T-cell (primary cell): ENCODE measurements at regions not wholly inside any gene's neighbourhood (a gene's known extent, or its start where the extent isn't known, plus 50 kb on each side); places are given as distances from the start of the nearest gene placed in this dataset.
"Not testable (repeated sequence)": the region's sequence is repeated elsewhere in the genome, so short reads cannot be mapped to it uniquely, and the experiment has no call there.

Experiments used
- ATAC-seq, 4 experiments: fragments of 200-7000 bp in 3 of 4; fragments of 150-1000 bp in 1 of 4; cut with Tn5 transposase; replicated peaks in 1 of 4; 1 replicate in 3 of 4; 2 replicates in 1 of 4; pipeline ENCODE4 v1.10.0; 2021; ENCODE audit warnings: moderate library complexity in 3 of 4, mild to moderate bottlenecking in 2 of 4, moderate number of reproducible peaks in 1 of 4
- CTCF ChIA-PET, 2 donors: fragments of 300-600 bp; sonication (Branson Sonifier 250); formaldehyde crosslinking; loops; one replicate each; lab custom pipeline; 2022; ENCODE audit warnings: antibody characterized with exemption in 2 of 2; lab: Charles Lee
- POLR2A ChIA-PET, 2 donors: fragments of 300-600 bp; sonication (Branson Sonifier 250); formaldehyde crosslinking; loops; one replicate each; lab custom pipeline; 2022; ENCODE audit warnings: antibody characterized with exemption in 2 of 2; lab: Charles Lee
- DNase-seq, 35 experiments: peaks; one replicate each; pipeline versions ENCODE4 v3.0.0 to v3.0.0-alpha.2; 2013 to 2023
- H3K27ac ChIP-seq: one replicate; pipeline ENCODE4 v1.5.1; 2013; ENCODE audit warnings: low read length
- H3K27me3 ChIP-seq, 2 experiments: replicated peaks in 1 of 2; 1 replicate in 1 of 2; 2 replicates in 1 of 2; pipeline versions ENCODE4 v1.6.1 to v1.7.0; 2013; ENCODE audit warnings: low read length in 1 of 2, mixed read lengths in 1 of 2; ENCODE audit not compliant: control insufficient read depth in 2 of 2, insufficient read depth in 2 of 2; ENCODE audit errors: extremely low read depth in 1 of 2
- H3K36me3 ChIP-seq, 2 donors: 1 replicate in 1 of 2; 2 replicates in 1 of 2; pipeline versions ENCODE4 v1.6.1 to v1.7.0; 2013; ENCODE audit warnings: low read length in 1 of 2; ENCODE audit not compliant: control insufficient read depth in 2 of 2, insufficient read depth in 1 of 2; ENCODE audit errors: extremely low read depth in 1 of 2
- H3K4me1 ChIP-seq, 2 experiments: 1 replicate in 1 of 2; 2 replicates in 1 of 2; pipeline versions ENCODE4 v1.6.1 to v1.7.0; 2013; ENCODE audit warnings: low read length in 2 of 2, mixed read lengths in 1 of 2; ENCODE audit not compliant: insufficient read depth in 2 of 2, control insufficient read depth in 1 of 2; ENCODE audit errors: extremely low read depth in 1 of 2
- H3K4me3 ChIP-seq, 2 donors: 1 replicate in 1 of 2; 2 replicates in 1 of 2; pipeline versions ENCODE4 v1.5.1 to v1.7.0; 2013; ENCODE audit warnings: mild to moderate bottlenecking in 2 of 2, low read length in 1 of 2, moderate library complexity in 1 of 2; ENCODE audit not compliant: control insufficient read depth in 1 of 2; ENCODE audit errors: extremely low read depth in 1 of 2
- H3K9me3 ChIP-seq: 2 replicates; pipeline ENCODE4 v1.7.0; 2013
- H3K27ac Mint-ChIP-seq, 2 donors: one replicate each; pipeline ENCODE4 v1.8.0; 2020 to 2021; ENCODE audit warnings: mild to moderate bottlenecking in 2 of 2, mixed read lengths in 2 of 2
- H3K27me3 Mint-ChIP-seq, 2 donors: one replicate each; pipeline ENCODE4 v1.8.0; 2021 to 2022; ENCODE audit warnings: mixed read lengths in 2 of 2
- H3K36me3 Mint-ChIP-seq: one replicate; pipeline ENCODE4 v1.8.0; 2021; ENCODE audit warnings: mixed read lengths
- H3K4me1 Mint-ChIP-seq, 3 donors: one replicate each; pipeline ENCODE4 v1.8.0; 2020 to 2022; ENCODE audit warnings: mixed read lengths in 3 of 3, mild to moderate bottlenecking in 1 of 3
- H3K4me3 Mint-ChIP-seq, 3 donors: one replicate each; pipeline ENCODE4 v1.8.0; 2020 to 2022; ENCODE audit warnings: mild to moderate bottlenecking in 3 of 3, mixed read lengths in 3 of 3, moderate library complexity in 3 of 3
- H3K9me3 Mint-ChIP-seq, 3 donors: one replicate each; pipeline ENCODE4 v1.8.0; 2020 to 2022; ENCODE audit warnings: mixed read lengths in 3 of 3
- WGBS: methylation state at CpG from one replicate; pipeline ENCODE4 v1.1.5; 2013; ENCODE audit warnings: missing lambda C conversion rate; ENCODE audit not compliant: insufficient coverage; 5-methylcytosine and 5-hydroxymethylcytosine counted together

GRCh38 chr7:55307123-55307916, 57.8 kb upstream of the LANCL2 start:
- Mint-ChIP-seq H3K9me3 (no peaks in the 10 kb centered on the region), H3K4me3 (no peak overlapping the region), H3K4me1 (peaks cover 16 to 29% (median 17%) of the 10 kb centered on the region in 3 donors), H3K27me3 (peaks cover 5 to 8% of the 10 kb centered on the region in 2 donors), H3K36me3 (no peaks in the 10 kb centered on the region), H3K27ac (peak overlapping the region in 1 of 2 donors; percentile 37)
- POLR2A ChIA-PET = no interaction called here
- 94% methylated on average over 2 of the region's 4 CpGs for WGBS
- no peak for DNase-seq
- Histone ChIP-seq H3K4me3 (no peak overlapping the region), H3K27ac (no peak overlapping the region), H3K4me1 (peaks cover 0 to 43% of the 10 kb centered on the region in 2 experiments), H3K9me3 (no peaks in the 10 kb centered on the region), H3K36me3 (no peaks in the 10 kb centered on the region), H3K27me3 (no peaks in the 10 kb centered on the region)
- no peak for ATAC-seq
- CTCF ChIA-PET = no interaction called here

- H3K27me3 Mint-ChIP-seq = peaks cover 3 to 5% of the 10 kb centered on the region in 2 donors
- H3K27ac ChIP-seq = peak overlapping the region; percentile 78
- no peaks in the 10 kb centered on the region for H3K9me3 Mint-ChIP-seq
- H3K4me3 Mint-ChIP-seq = no peak overlapping the region
- peaks cover 16 to 32% (median 17%) of the 10 kb centered on the region in 3 donors for H3K4me1 Mint-ChIP-seq
- 100% methylated on average over 3 of the region's 3 CpGs for WGBS
- CTCF ChIA-PET = interaction anchor here (0.6 to 2.3 kb wide), 9 partner anchors 9 to 1970 kb away, joined by 3 to 20 read pairs (median 3); partner anchors contain the start of genes CHCHD2 (in 1 of the 2) and LANCL2 (in 1 of the 2)
- peaks cover 0 to 43% of the 10 kb centered on the region in 2 experiments for H3K4me1 ChIP-seq
- DNase-seq (no peak), ATAC-seq (no peak)
- H3K27ac Mint-ChIP-seq = peak overlapping the region; percentile 51 to 80
- no peak overlapping the region for H3K4me3 ChIP-seq
- H3K36me3 Mint-ChIP-seq = no peaks in the 10 kb centered on the region
- POLR2A ChIA-PET = interaction anchor here (0.6 to 1.3 kb wide), 5 partner anchors 9 to 743 kb away, joined by 3 to 8 read pairs (median 3); partner anchors contain the start of gene PSPH (in 1 of the 2)
- no peaks in the 10 kb centered on the region for H3K9me3 ChIP-seq
- no peaks in the 10 kb centered on the region for H3K36me3 ChIP-seq
- H3K27me3 ChIP-seq = peaks cover 0 to 6% of the 10 kb centered on the region in 2 experiments
Measured at GRCh38 chr7:55308186-55308929, 56.8 kb upstream of the LANCL2 start.

GRCh38 chr7:55309040-55309991, 55.8 kb upstream of the LANCL2 start:
- ChIA-PET POLR2A (interaction anchor here in 1 of 2 donors (0.6 to 1.3 kb wide), 4 partner anchors 57 to 742 kb away, joined by 3 to 8 read pairs (median 4); partner anchors contain the start of gene PSPH), CTCF (interaction anchor here (0.6 to 2.3 kb wide), 8 partner anchors 10 to 797 kb away, joined by 3 to 20 read pairs (median 3); partner anchors contain the start of genes CHCHD2 (in 1 of the 2) and LANCL2 (in 1 of the 2))
- Histone ChIP-seq H3K4me1 (peaks cover 0 to 43% of the 10 kb centered on the region in 2 experiments), H3K9me3 (no peaks in the 10 kb centered on the region), H3K36me3 (no peaks in the 10 kb centered on the region), H3K4me3 (no peak overlapping the region), H3K27ac (peak overlapping the region; percentile 78), H3K27me3 (peaks cover 0 to 6% of the 10 kb centered on the region in 2 experiments)
- no peaks in the 10 kb centered on the region for H3K9me3 Mint-ChIP-seq
- DNase-seq (peak in 34 of 35 experiments; percentile 8 to 83 (median 54)), ATAC-seq (peak; percentile 60 to 87 (median 81))
- H3K27me3 Mint-ChIP-seq = peaks cover 0 to 5% of the 10 kb centered on the region in 2 donors
- H3K4me3 Mint-ChIP-seq = no peak overlapping the region
- WGBS = 19% methylated on average over 17 of the region's 17 CpGs
- peaks cover 16 to 29% (median 17%) of the 10 kb centered on the region in 3 donors for H3K4me1 Mint-ChIP-seq
- H3K27ac Mint-ChIP-seq = peak overlapping the region; percentile 51 to 80
- no peaks in the 10 kb centered on the region for H3K36me3 Mint-ChIP-seq

- ChIA-PET POLR2A (interaction anchor here in 1 of 2 donors (1.3 kb wide), 1 partner anchor 158 kb away, joined by 4 read pairs; no protein-coding TSS in a partner anchor), CTCF (interaction anchor here in 1 of 2 donors (1.7 to 2.3 kb wide), 2 partner anchors 30 to 55 kb away, joined by 4 to 20 read pairs; partner anchors contain the start of gene LANCL2)
- peaks cover 0 to 43% of the 10 kb centered on the region in 2 experiments for H3K4me1 ChIP-seq
- H3K4me3 Mint-ChIP-seq = no peak overlapping the region
- no peaks in the 10 kb centered on the region for H3K36me3 ChIP-seq
- WGBS = 76% methylated on average over 8 of the region's 8 CpGs
- H3K27ac Mint-ChIP-seq = no peak overlapping the region
- H3K9me3 Mint-ChIP-seq = no peaks in the 10 kb centered on the region
- peaks cover 0 to 6% of the 10 kb centered on the region in 2 experiments for H3K27me3 ChIP-seq
- DNase-seq = no peak
- H3K27ac ChIP-seq = no peak overlapping the region
- peaks cover 0 to 5% of the 10 kb centered on the region in 2 donors for H3K27me3 Mint-ChIP-seq
- no peak for ATAC-seq
- peaks cover 16 to 29% (median 17%) of the 10 kb centered on the region in 3 donors for H3K4me1 Mint-ChIP-seq
- no peaks in the 10 kb centered on the region for H3K36me3 Mint-ChIP-seq
- no peak overlapping the region for H3K4me3 ChIP-seq
- H3K9me3 ChIP-seq = no peaks in the 10 kb centered on the region
Measured at GRCh38 chr7:55310287-55311025, 54.7 kb upstream of the LANCL2 start.

GRCh38 chr7:55311892-55312291, 53.2 kb upstream of the LANCL2 start:
- no CpG with 5 or more reads among the region's 27 CpGs for WGBS
- H3K27ac ChIP-seq, DNase-seq, H3K27me3 ChIP-seq, H3K9me3 ChIP-seq, POLR2A ChIA-PET, H3K27me3 Mint-ChIP-seq, H3K9me3 Mint-ChIP-seq, H3K4me3 ChIP-seq, H3K4me3 Mint-ChIP-seq, CTCF ChIA-PET, H3K36me3 Mint-ChIP-seq, H3K36me3 ChIP-seq, ATAC-seq, H3K27ac Mint-ChIP-seq: not testable (repeated sequence)
- peaks cover 0 to 40% of the 10 kb centered on the region in 2 experiments for H3K4me1 ChIP-seq
- peaks cover 13 to 28% (median 17%) of the 10 kb centered on the region in 3 donors for H3K4me1 Mint-ChIP-seq
